ENCODE measurements at regions not wholly inside any gene's neighbourhood (a gene's known extent, or its start where the extent isn't known, plus 50 kb on each side); places are given as distances from the start of the nearest gene placed in this dataset.

DNA sequence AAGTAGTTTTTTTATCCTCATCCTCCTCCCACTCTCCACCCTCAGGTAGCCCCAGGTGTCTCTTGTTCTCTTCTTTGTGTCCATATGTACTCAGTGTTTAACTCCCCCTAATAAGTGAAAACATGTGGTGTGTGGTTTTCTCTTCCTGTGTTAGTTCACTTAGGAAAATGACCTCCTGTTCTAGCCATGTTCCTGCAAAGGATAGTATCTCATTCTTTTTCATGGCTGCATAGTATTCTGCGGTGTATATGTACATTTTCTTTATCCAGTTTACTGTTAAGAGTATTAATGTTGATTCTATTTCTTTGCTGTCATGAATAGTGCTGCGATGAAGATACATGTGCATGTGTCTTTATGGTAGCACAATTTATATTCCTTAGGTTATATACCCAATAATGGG lies 68.4 kb upstream of the RANBP3L start:
- Histone ChIP-seq H3K27ac (ENCODE audit: low read depth in 1 of 2, low read length in 2 of 2) (no peak overlapping the region), H3K27me3 (ENCODE audit: control insufficient read depth in 2 of 2, insufficient read depth in 2 of 2, low read length in 2 of 2) (no peaks in the 10 kb centered on the region), H3K9ac (ENCODE audit: insufficient read depth, low read length, poor library complexity, severe bottlenecking) (no peak overlapping the region), H3K4me1 (ENCODE audit: control insufficient read depth in 1 of 2, insufficient read depth in 2 of 2, low read length in 2 of 2) (peaks cover 29 to 30% of the 10 kb centered on the region in 2 donors), H3K4me2 (replicated peaks; ENCODE audit: extremely low read depth, low read length, poor library complexity, severe bottlenecking) (no peak overlapping the region), H3K9me3 (replicated peaks in 1 of 2; ENCODE audit: control insufficient read depth in 1 of 2, insufficient read depth in 1 of 2, low read length in 2 of 2) (no peaks in the 10 kb centered on the region), H2AFZ (ENCODE audit: insufficient read depth, low read depth, low read length, poor library complexity, severe bottlenecking) (no peak overlapping the region), H3K36me3 (replicated peaks in 1 of 2; ENCODE audit: control insufficient read depth in 1 of 2, insufficient read depth in 2 of 2, low read length in 2 of 2) (no peaks in the 10 kb centered on the region), H4K20me1 (ENCODE audit: insufficient read depth, low read length) (no peaks in the 10 kb centered on the region), H3K4me3 (replicated peaks in 1 of 3; ENCODE audit: low read depth in 2 of 3, low read length in 3 of 3) (no peak overlapping the region), H3K79me2 (ENCODE audit: insufficient read depth, low read length) (no peaks in the 10 kb centered on the region)
- Mint-ChIP-seq H3K36me3 (peaks cover 0 to 2% of the 10 kb centered on the region in 2 donors), H3K27me3 (ENCODE audit: low read depth in 3 of 3) (no peaks in the 10 kb centered on the region), H3K4me1 (peaks cover 26% of the 10 kb centered on the region), H3K27ac (no peak overlapping the region), H3K4me3 (no peak overlapping the region), H3K9me3 (peaks cover 0 to 5% (median 2%) of the 10 kb centered on the region in 7 donors)
- intact Hi-C loops (cut with micrococcal nuclease), result no loop called here
- WGBS (ENCODE audit: insufficient coverage), result no CpG with 5 or more reads among the region's 2 CpGs
- TF ChIP-seq, protein P1, sequence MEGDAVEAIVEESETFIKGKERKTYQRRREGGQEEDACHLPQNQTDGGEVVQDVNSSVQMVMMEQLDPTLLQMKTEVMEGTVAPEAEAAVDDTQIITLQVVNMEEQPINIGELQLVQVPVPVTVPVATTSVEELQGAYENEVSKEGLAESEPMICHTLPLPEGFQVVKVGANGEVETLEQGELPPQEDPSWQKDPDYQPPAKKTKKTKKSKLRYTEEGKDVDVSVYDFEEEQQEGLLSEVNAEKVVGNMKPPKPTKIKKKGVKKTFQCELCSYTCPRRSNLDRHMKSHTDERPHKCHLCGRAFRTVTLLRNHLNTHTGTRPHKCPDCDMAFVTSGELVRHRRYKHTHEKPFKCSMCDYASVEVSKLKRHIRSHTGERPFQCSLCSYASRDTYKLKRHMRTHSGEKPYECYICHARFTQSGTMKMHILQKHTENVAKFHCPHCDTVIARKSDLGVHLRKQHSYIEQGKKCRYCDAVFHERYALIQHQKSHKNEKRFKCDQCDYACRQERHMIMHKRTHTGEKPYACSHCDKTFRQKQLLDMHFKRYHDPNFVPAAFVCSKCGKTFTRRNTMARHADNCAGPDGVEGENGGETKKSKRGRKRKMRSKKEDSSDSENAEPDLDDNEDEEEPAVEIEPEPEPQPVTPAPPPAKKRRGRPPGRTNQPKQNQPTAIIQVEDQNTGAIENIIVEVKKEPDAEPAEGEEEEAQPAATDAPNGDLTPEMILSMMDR (IDR thresholded peaks at IDR 0.05), result no peak
- DNase-seq, result no peak

DNA sequence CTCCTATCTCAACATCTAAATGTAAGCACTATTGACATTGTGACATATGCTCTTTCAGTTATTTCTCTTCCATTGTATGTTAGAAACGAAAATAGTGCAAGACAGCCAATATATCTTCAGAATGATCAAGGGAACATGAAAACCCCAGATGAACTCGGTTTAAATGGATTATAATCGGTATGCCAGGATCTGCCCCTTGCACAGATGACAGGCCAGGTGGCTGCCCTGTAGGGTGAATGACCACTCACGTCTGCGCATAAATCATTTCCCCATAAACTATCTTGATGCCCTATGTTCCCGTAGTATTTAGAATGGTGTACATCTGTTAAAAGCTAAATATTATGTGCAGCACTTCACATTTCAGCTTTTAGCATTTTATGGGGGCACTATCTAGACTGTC lies 69.7 kb upstream of the RANBP3L start:
- DNase-seq, result no peak
- no peak overlapping the region for H2AFZ ChIP-seq (ENCODE audit: insufficient read depth, low read depth, low read length, poor library complexity, severe bottlenecking)
- intact Hi-C loops (cut with micrococcal nuclease), result no loop called here
- no peaks in the 10 kb centered on the region for H3K27me3 ChIP-seq (ENCODE audit: control insufficient read depth in 2 of 2, insufficient read depth in 2 of 2, low read length in 2 of 2)
- H3K4me1 Mint-ChIP-seq, result peaks cover 26% of the 10 kb centered on the region
- no peak overlapping the region for H3K27ac ChIP-seq (ENCODE audit: low read depth in 1 of 2, low read length in 2 of 2)
- no peaks in the 10 kb centered on the region for H3K79me2 ChIP-seq (ENCODE audit: insufficient read depth, low read length)
- TF ChIP-seq, protein P1 (IDR thresholded peaks at IDR 0.05), result no peak
- peaks cover 29 to 30% of the 10 kb centered on the region in 2 donors for H3K4me1 ChIP-seq (ENCODE audit: control insufficient read depth in 1 of 2, insufficient read depth in 2 of 2, low read length in 2 of 2)
- WGBS (ENCODE audit: insufficient coverage), result 100% methylated on average over 1 of the region's 6 CpGs
- no peak overlapping the region for H3K4me2 ChIP-seq (replicated peaks; ENCODE audit: extremely low read depth, low read length, poor library complexity, severe bottlenecking)
- no peaks in the 10 kb centered on the region for H4K20me1 ChIP-seq (ENCODE audit: insufficient read depth, low read length)
- peaks cover 0 to 2% of the 10 kb centered on the region in 2 donors for H3K36me3 Mint-ChIP-seq
- peaks cover 0 to 5% (median 2%) of the 10 kb centered on the region in 7 donors for H3K9me3 Mint-ChIP-seq
- H3K36me3 ChIP-seq (replicated peaks in 1 of 2; ENCODE audit: control insufficient read depth in 1 of 2, insufficient read depth in 2 of 2, low read length in 2 of 2), result no peaks in the 10 kb centered on the region
- H3K4me3 ChIP-seq (replicated peaks in 1 of 3; ENCODE audit: low read depth in 2 of 3, low read length in 3 of 3), result no peak overlapping the region
- H3K4me3 Mint-ChIP-seq, result no peak overlapping the region
- no peaks in the 10 kb centered on the region for H3K27me3 Mint-ChIP-seq (ENCODE audit: low read depth in 3 of 3)
- H3K9ac ChIP-seq (ENCODE audit: insufficient read depth, low read length, poor library complexity, severe bottlenecking), result no peak overlapping the region
- no peaks in the 10 kb centered on the region for H3K9me3 ChIP-seq (replicated peaks in 1 of 2; ENCODE audit: control insufficient read depth in 1 of 2, insufficient read depth in 1 of 2, low read length in 2 of 2)
- no peak overlapping the region for H3K27ac Mint-ChIP-seq
